VCaP (cell line): ENCODE measurements at regions not wholly inside any gene's neighbourhood (a gene's known extent, or its start where the extent isn't known, plus 50 kb on each side); places are given as distances from the start of the nearest gene placed in this dataset.
A peak's percentile ranks its signal among the peaks of the same experiment; 100 is the strongest.

Source experiments
- H3K27ac ChIP-seq: fragments of 450-650 bp; 2 replicates; pipeline ENCODE4 v1.5.1; 2017
- TF ChIP-seq, protein P1 (sequence below): fragments of 450-650 bp; conservative IDR thresholded peaks from 2 replicates; pipeline ENCODE4 v1.5.1; 2017; ENCODE audit warnings: mild to moderate bottlenecking, moderate library complexity

DNA sequence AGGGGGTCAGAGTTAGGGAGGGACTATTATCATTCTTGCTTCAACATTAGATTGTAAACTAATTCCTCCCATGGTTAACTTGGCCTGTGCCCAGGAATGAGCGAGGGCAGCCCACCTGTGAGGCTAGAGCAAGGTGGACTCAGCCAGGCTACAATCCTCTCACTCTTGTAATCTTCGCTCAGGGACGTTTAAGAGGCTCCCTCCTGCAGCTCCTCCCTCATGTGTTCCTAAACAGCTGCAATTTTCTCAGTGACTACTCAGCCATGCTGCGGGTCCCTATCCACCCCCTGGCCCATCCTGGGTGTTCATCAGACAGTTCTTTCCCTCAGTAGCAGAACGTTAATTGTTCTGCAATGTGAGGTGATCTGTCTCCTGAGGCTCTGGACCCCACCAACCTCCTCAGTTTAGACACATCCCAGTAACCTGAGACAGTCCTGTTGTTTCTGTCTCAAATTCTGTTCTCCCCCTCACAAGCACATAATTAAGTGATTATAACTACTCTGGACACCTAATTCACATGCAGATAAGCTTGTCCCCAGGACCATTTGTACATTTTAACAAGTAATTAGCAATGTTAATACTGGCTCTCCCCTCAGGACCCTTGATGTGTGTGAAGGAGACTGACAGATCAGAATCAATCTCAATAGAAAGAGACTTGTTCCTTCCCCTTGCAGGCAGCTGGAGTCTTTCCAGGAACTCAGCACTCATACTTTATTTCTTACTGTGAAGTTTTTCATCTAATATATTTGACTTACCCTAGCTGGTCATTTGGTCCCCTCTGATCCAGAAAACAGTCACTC lies 337.2 kb upstream of the B3GAT1 start:
- no peak overlapping the region for H3K27ac ChIP-seq
- TF ChIP-seq, protein P1, sequence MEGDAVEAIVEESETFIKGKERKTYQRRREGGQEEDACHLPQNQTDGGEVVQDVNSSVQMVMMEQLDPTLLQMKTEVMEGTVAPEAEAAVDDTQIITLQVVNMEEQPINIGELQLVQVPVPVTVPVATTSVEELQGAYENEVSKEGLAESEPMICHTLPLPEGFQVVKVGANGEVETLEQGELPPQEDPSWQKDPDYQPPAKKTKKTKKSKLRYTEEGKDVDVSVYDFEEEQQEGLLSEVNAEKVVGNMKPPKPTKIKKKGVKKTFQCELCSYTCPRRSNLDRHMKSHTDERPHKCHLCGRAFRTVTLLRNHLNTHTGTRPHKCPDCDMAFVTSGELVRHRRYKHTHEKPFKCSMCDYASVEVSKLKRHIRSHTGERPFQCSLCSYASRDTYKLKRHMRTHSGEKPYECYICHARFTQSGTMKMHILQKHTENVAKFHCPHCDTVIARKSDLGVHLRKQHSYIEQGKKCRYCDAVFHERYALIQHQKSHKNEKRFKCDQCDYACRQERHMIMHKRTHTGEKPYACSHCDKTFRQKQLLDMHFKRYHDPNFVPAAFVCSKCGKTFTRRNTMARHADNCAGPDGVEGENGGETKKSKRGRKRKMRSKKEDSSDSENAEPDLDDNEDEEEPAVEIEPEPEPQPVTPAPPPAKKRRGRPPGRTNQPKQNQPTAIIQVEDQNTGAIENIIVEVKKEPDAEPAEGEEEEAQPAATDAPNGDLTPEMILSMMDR, result no peak

- no peak overlapping the region for H3K27ac ChIP-seq
- TF ChIP-seq, protein P1, result no peak
Measured at GRCh38 chr11:134746609-134747008, 334.6 kb upstream of the B3GAT1 start.

GRCh38 chr11:134745456-134745855 lies 333.4 kb upstream of the B3GAT1 start:
- no peak overlapping the region; the same call in 1 of the 2 replicates for H3K27ac ChIP-seq
- TF ChIP-seq, protein P1, result no peak

- peak overlapping the region; percentile 97 for H3K27ac ChIP-seq
- TF ChIP-seq, protein P1, result no peak
Measured at GRCh38 chr11:134743820-134744195, 331.8 kb upstream of the B3GAT1 start.

DNA sequence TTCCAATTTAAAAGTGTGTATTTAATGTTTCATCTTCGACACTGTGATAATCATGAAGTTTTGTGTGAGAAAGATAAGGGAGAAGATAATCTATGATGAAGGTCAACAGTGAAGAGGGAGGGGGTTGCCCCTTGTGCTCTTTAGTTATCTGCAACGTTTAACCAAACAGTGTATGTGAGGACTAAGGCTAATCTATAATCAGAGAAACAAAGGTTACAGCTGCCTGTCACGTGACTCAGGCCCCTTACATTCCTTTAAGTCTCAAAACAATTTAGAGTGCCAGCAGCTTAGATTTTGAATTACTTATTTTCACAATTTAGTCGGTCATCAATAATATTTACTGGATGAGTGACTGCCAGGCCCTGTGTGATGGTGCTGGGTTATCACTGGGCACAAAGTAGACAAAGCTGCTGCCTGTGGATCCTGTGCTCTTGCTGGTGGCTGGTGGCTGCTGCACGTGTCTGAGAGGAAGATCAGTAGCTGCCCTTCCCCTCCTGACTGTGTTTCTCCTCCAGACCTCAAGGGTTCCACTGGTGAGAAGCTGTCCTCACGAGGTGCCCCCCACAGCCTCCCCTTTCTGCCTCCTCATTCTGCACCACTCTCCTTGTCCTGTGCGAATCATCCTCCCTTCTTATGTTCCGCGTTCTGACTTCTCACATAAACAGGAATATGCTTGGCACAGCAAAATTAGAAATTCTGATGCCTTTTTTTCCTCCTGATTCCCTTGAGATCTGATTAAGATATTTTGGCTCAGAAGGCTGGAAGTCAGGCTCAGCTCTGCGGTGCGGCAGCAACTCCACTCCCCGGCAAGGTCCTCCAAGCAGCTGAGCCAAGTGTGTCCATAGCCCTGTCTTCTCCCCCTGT lies 331.1 kb upstream of the B3GAT1 start:
- TF ChIP-seq, protein P1, result no peak
- H3K27ac ChIP-seq, result peak overlapping the region; percentile 97

GRCh38 chr11:134742224-134742612 lies 330.2 kb upstream of the B3GAT1 start:
- TF ChIP-seq, protein P1, result no peak
- H3K27ac ChIP-seq, result peak overlapping the region; percentile 97

DNA sequence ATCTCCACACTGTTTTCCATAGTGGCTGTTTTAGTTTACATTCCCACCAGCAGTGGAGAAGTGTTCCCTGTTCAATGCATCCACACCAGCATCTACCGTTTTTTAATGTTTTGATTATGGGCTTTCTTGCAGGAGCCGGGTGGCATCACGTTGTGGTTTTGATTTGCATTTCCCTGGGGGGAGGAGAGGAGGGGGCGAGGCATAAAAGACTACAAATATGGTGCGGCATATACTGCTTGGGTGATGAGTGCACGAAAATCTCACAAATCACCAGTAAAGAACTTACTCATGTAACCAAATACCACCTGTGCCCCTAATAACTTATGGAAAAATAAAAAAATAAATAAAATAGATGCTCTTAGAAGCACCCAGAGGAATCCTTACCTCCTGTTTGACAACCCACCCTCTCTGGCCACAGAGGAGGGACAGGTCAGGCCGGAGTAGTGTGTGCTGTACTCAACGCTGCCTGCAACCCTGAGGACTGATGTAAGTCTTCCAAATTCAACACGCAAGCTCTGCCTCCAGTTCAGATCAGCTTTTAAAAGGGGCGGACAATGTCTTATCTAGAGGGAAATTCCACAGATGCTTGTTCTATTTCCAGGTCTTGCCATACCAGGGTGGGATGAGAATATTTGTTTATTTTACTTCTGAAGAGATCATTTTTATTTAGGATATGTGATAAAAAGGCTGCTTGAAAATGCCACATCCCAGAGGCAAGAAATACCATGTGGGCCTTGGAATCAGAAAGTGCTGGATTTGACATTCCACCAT lies 329.6 kb upstream of the B3GAT1 start:
- TF ChIP-seq, protein P1, result no peak
- H3K27ac ChIP-seq, result peak overlapping the region; percentile 97
